Type B pancreatic cell (in vitro differentiated cells): ENCODE measurements at regions not wholly inside any gene's neighbourhood (a gene's known extent, or its start where the extent isn't known, plus 50 kb on each side); places are given as distances from the start of the nearest gene placed in this dataset.

ENCODE experiments used
- DNase-seq: peaks from one replicate; pipeline ENCODE4 v3.0.0; 2021; ENCODE audit warnings: mixed read lengths; ENCODE audit not compliant: unreplicated experiment; ENCODE audit errors: extremely low spot score
- H3K27ac Mint-ChIP-seq: 2 replicates; pipeline ENCODE4 v1.8.0; 2021; ENCODE audit warnings: mild to moderate bottlenecking, mixed read lengths
- H3K27me3 Mint-ChIP-seq: 2 replicates; pipeline ENCODE4 v1.8.0; 2021; ENCODE audit warnings: mixed read lengths
- H3K36me3 Mint-ChIP-seq: 2 replicates; pipeline ENCODE4 v1.8.0; 2021; ENCODE audit warnings: mixed read lengths
- H3K4me1 Mint-ChIP-seq: one replicate; pipeline ENCODE4 v1.8.0; 2021; ENCODE audit warnings: mixed read lengths; ENCODE audit not compliant: unreplicated experiment
- H3K4me3 Mint-ChIP-seq: 2 replicates; pipeline ENCODE4 v1.8.0; 2021; ENCODE audit warnings: mild to moderate bottlenecking, mixed read lengths
- H3K9me3 Mint-ChIP-seq: 2 replicates; pipeline ENCODE4 v1.8.0; 2021; ENCODE audit warnings: mixed read lengths
- TF ChIP-seq, protein P1 (sequence below): fragments of 200-600 bp; sonication (generic); conservative IDR thresholded peaks from 2 replicates; pipeline ENCODE4 v1.5.0; 2021; ENCODE audit warnings: antibody characterized with exemption, mild to moderate bottlenecking

DNA sequence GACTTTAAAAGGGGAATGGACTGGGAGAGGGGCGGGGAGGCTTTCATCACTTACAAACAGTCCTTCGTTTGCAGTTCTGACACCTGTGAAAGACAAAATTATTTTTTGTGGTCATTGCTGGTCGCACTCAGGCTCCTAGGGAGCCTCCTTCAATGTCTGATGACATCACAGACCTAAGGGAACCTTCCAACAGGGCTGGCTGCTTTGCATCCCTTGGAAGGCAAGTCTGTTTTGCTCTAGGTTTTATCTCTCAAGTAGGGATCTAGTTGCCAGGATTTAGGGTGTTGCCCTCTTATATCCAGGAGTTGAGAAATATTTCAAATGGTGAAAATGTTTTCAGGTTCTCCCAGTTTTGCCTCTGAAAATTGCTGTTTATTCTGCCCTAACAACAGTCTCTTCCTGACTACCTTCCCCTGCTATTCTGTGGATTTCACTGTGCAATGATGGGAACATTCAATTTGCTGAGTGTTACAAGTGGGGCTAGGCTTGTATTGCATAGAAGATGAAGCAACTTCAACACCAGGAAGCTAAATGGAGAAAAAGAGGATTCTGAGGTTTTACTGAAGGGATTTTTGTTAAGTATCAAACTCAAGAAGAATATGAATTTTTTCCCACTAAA is 75.9 kb upstream of the ARRDC4 start:
- Mint-ChIP-seq H3K4me3 (no peak overlapping the region), H3K9me3 (no peaks in the 10 kb centered on the region), H3K27ac (no peak overlapping the region), H3K27me3 (peaks cover 49% of the 10 kb centered on the region), H3K36me3 (no peaks in the 10 kb centered on the region), H3K4me1 (no peaks in the 10 kb centered on the region)
- DNase-seq: no peak
- TF ChIP-seq, protein P1, sequence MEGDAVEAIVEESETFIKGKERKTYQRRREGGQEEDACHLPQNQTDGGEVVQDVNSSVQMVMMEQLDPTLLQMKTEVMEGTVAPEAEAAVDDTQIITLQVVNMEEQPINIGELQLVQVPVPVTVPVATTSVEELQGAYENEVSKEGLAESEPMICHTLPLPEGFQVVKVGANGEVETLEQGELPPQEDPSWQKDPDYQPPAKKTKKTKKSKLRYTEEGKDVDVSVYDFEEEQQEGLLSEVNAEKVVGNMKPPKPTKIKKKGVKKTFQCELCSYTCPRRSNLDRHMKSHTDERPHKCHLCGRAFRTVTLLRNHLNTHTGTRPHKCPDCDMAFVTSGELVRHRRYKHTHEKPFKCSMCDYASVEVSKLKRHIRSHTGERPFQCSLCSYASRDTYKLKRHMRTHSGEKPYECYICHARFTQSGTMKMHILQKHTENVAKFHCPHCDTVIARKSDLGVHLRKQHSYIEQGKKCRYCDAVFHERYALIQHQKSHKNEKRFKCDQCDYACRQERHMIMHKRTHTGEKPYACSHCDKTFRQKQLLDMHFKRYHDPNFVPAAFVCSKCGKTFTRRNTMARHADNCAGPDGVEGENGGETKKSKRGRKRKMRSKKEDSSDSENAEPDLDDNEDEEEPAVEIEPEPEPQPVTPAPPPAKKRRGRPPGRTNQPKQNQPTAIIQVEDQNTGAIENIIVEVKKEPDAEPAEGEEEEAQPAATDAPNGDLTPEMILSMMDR: no peak

- Mint-ChIP-seq H3K27ac (no peak overlapping the region), H3K27me3 (peaks cover 35% of the 10 kb centered on the region), H3K4me1 (no peaks in the 10 kb centered on the region), H3K4me3 (no peak overlapping the region), H3K36me3 (no peaks in the 10 kb centered on the region), H3K9me3 (no peaks in the 10 kb centered on the region)
- no peak for DNase-seq
- TF ChIP-seq, protein P1: no peak
Measured at GRCh38 chr15:97890307-97890706, 70.2 kb upstream of the ARRDC4 start.

DNA sequence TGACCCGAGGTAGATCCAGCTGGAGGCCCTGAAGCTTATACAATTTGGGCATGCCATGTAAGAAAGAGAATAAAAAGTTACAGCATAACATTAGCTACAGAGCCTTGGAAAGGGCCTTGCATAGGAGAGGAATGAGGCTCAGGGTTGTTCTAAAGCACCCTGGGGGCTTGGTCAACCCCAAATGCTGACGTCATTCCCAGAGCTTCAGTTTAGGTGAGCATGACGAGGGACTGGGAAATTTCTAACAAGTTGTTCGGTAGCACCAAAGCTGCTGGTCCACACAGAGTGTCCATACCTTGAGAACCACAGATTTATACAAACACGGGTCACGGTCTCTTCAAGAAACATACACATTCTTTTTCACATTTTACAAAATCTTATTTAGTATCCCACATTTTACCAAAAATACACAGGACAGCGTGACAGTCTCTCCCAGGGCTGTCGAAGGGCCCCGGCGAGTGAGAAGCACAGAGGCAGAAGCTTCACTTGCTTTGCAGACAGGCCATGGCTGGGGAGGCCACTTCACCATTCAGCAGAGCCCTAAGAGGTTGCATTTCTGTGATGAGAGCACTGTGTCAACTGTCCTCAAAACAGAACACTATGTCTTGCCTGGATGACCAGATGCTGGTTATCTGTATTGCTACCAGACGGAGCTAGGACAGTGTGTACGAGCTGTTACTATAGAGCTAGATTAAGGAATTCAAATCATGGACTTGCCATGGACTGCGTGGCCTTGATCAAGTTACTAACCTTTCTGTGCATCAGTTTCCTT is 68.2 kb upstream of the ARRDC4 start:
- no peak for DNase-seq
- no peak overlapping the region for H3K27ac Mint-ChIP-seq
- no peaks in the 10 kb centered on the region for H3K9me3 Mint-ChIP-seq
- peaks cover 25% of the 10 kb centered on the region for H3K27me3 Mint-ChIP-seq
- no peak overlapping the region for H3K4me3 Mint-ChIP-seq
- no peaks in the 10 kb centered on the region for H3K4me1 Mint-ChIP-seq
- H3K36me3 Mint-ChIP-seq: no peaks in the 10 kb centered on the region
- TF ChIP-seq, protein P1: no peak

- Mint-ChIP-seq H3K4me3 (no peak overlapping the region), H3K27ac (no peak overlapping the region), H3K27me3 (peaks cover 16% of the 10 kb centered on the region), H3K36me3 (no peaks in the 10 kb centered on the region), H3K4me1 (no peaks in the 10 kb centered on the region), H3K9me3 (no peaks in the 10 kb centered on the region)
- TF ChIP-seq, protein P1: no peak
- no peak for DNase-seq
Measured at GRCh38 chr15:97893967-97894366, 66.5 kb upstream of the ARRDC4 start.

GRCh38 chr15:97899981-97900380 is 60.5 kb upstream of the ARRDC4 start:
- H3K9me3 Mint-ChIP-seq: no peaks in the 10 kb centered on the region
- DNase-seq: no peak
- no peaks in the 10 kb centered on the region for H3K36me3 Mint-ChIP-seq
- TF ChIP-seq, protein P1: no peak
- no peak overlapping the region for H3K4me3 Mint-ChIP-seq
- peaks cover 42% of the 10 kb centered on the region for H3K27me3 Mint-ChIP-seq
- H3K27ac Mint-ChIP-seq: no peak overlapping the region
- peaks cover 7% of the 10 kb centered on the region for H3K4me1 Mint-ChIP-seq
